ENCODE measurements at regions not wholly inside any gene's neighbourhood (a gene's known extent, or its start where the extent isn't known, plus 50 kb on each side); places are given as distances from the start of the nearest gene placed in this dataset.

- in situ Hi-C loops (cut with HindIII; ENCODE audit: low pct_unique_long_range_greater_than_20kb, low sequenced_read_pairs) (no loop called here), intact Hi-C loops (cut with micrococcal nuclease; ENCODE audit: unreplicated experiment) (no loop called here)
- CTCF ChIA-PET, result no interaction called here
- no peak for ATAC-seq
- no TSS peak for BruUV-seq (replicated peaks)
- no peaks in the 10 kb centered on the region for H3K9me3 ChIP-seq (ENCODE audit: control insufficient read depth, insufficient read depth, low read depth, low read length)
- POLR2A ChIA-PET, result no interaction called here
- TF ChIP-seq REST (IDR thresholded peaks at IDR 0.05; ENCODE audit: insufficient read depth in 1 of 2, low read depth in 2 of 2, low read length in 1 of 2), result no peak
- no peak for TF ChIP-seq POLR2AphosphoS5 (IDR thresholded peaks at IDR 0.05; ENCODE audit: low read depth, low read length)
- TF ChIP-seq, protein P1, sequence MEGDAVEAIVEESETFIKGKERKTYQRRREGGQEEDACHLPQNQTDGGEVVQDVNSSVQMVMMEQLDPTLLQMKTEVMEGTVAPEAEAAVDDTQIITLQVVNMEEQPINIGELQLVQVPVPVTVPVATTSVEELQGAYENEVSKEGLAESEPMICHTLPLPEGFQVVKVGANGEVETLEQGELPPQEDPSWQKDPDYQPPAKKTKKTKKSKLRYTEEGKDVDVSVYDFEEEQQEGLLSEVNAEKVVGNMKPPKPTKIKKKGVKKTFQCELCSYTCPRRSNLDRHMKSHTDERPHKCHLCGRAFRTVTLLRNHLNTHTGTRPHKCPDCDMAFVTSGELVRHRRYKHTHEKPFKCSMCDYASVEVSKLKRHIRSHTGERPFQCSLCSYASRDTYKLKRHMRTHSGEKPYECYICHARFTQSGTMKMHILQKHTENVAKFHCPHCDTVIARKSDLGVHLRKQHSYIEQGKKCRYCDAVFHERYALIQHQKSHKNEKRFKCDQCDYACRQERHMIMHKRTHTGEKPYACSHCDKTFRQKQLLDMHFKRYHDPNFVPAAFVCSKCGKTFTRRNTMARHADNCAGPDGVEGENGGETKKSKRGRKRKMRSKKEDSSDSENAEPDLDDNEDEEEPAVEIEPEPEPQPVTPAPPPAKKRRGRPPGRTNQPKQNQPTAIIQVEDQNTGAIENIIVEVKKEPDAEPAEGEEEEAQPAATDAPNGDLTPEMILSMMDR (IDR thresholded peaks at IDR 0.05), result no peak
- no peak for TF ChIP-seq TCF7L2 (IDR thresholded peaks at IDR 0.05; ENCODE audit: low read depth, low read length)
- TF ChIP-seq SIN3A (IDR thresholded peaks at IDR 0.05; ENCODE audit: borderline replicate concordance, insufficient read depth, low read depth, low read length), result no peak
- H3K4me1 ChIP-seq (ENCODE audit: control insufficient read depth, insufficient read depth, low read length), result no peaks in the 10 kb centered on the region
- no peak overlapping the region for H3K27ac ChIP-seq (ENCODE audit: low read length)
- H3K27me3 ChIP-seq (ENCODE audit: control insufficient read depth, insufficient read depth, low read length), result peaks cover under 1% of the 10 kb centered on the region; the same call in 1 of the 2 replicates
- DNase-seq (ENCODE audit: low read depth, low spot score), result no peak
- no peak overlapping the region for H3K4me3 ChIP-seq (ENCODE audit: low read depth in 2 of 2, low read length in 2 of 2)
- no peaks in the 10 kb centered on the region for H3K36me3 ChIP-seq (ENCODE audit: control insufficient read depth, insufficient read depth, low read length)
Observed at GRCh38 chr16:74031551-74031950, 265.1 kb upstream of the PSMD7 start.

- ATAC-seq, result no peak
Observed at GRCh38 chr16:74030000-74030706, 266.5 kb upstream of the PSMD7 start.

GRCh38 chr16:74029115-74029792 lies 267.4 kb upstream of the PSMD7 start:
- ATAC-seq (no peak), DNase-seq (ENCODE audit: low read depth, low spot score) (no peak)
- H3K36me3 ChIP-seq (ENCODE audit: control insufficient read depth, insufficient read depth, low read length), result no peaks in the 10 kb centered on the region
- no peak for TF ChIP-seq TCF7L2 (IDR thresholded peaks at IDR 0.05; ENCODE audit: low read depth, low read length)
- H3K4me3 ChIP-seq (ENCODE audit: low read depth in 2 of 2, low read length in 2 of 2), result no peak overlapping the region
- CTCF ChIA-PET, result no interaction called here
- peaks cover 2% of the 10 kb centered on the region; the same call in 1 of the 2 replicates for H3K27me3 ChIP-seq (ENCODE audit: control insufficient read depth, insufficient read depth, low read length)
- H3K9me3 ChIP-seq (ENCODE audit: control insufficient read depth, insufficient read depth, low read depth, low read length), result no peaks in the 10 kb centered on the region
- in situ Hi-C loops (cut with HindIII; ENCODE audit: low pct_unique_long_range_greater_than_20kb, low sequenced_read_pairs) (no loop called here), intact Hi-C loops (cut with micrococcal nuclease; ENCODE audit: unreplicated experiment) (no loop called here)
- POLR2A ChIA-PET, result no interaction called here
- no peak overlapping the region for H3K27ac ChIP-seq (ENCODE audit: low read length)
- no peaks in the 10 kb centered on the region for H3K4me1 ChIP-seq (ENCODE audit: control insufficient read depth, insufficient read depth, low read length)
- no TSS peak for BruUV-seq (replicated peaks)

More at GRCh38 chr16:74030000-74030706, 266.5 kb upstream of the PSMD7 start:
- TF ChIP-seq TCF7L2 (IDR thresholded peaks at IDR 0.05; ENCODE audit: low read depth, low read length) (no peak), POLR2AphosphoS5 (IDR thresholded peaks at IDR 0.05; ENCODE audit: low read depth, low read length) (no peak)
- ChIA-PET POLR2A (no interaction called here), CTCF (no interaction called here)
- BruUV-seq (replicated peaks), result no TSS peak
- Histone ChIP-seq H3K4me1 (ENCODE audit: control insufficient read depth, insufficient read depth, low read length) (no peaks in the 10 kb centered on the region), H3K36me3 (ENCODE audit: control insufficient read depth, insufficient read depth, low read length) (no peaks in the 10 kb centered on the region), H3K27me3 (ENCODE audit: control insufficient read depth, insufficient read depth, low read length) (peaks cover 2% of the 10 kb centered on the region; the same call in 1 of the 2 replicates), H3K9me3 (ENCODE audit: control insufficient read depth, insufficient read depth, low read depth, low read length) (no peaks in the 10 kb centered on the region), H3K4me3 (ENCODE audit: low read depth in 2 of 2, low read length in 2 of 2) (no peak overlapping the region), H3K27ac (ENCODE audit: low read length) (no peak overlapping the region)
- no peak for DNase-seq (ENCODE audit: low read depth, low spot score)
- in situ Hi-C loops (cut with HindIII; ENCODE audit: low pct_unique_long_range_greater_than_20kb, low sequenced_read_pairs) (no loop called here), intact Hi-C loops (cut with micrococcal nuclease; ENCODE audit: unreplicated experiment) (no loop called here)

Measured in Panc1 (cell line).